HFFc6 (cell line): ENCODE measurements at regions not wholly inside any gene's neighbourhood (a gene's known extent, or its start where the extent isn't known, plus 50 kb on each side); places are given as distances from the start of the nearest gene placed in this dataset.

Experiments
- DNase-seq: peaks from one replicate; pipeline ENCODE4 v3.0.0-alpha.2; 2018
- H3K27ac Mint-ChIP-seq: 2 replicates; pipeline ENCODE4 v1.8.0; 2020; ENCODE audit warnings: mild to moderate bottlenecking, mixed read lengths
- H3K27me3 Mint-ChIP-seq: 2 replicates; pipeline ENCODE4 v1.8.0; 2021; ENCODE audit warnings: mild to moderate bottlenecking, moderate library complexity, mixed read lengths; ENCODE audit not compliant: insufficient read depth
- H3K36me3 Mint-ChIP-seq: 2 replicates; pipeline ENCODE4 v1.8.0; 2021; ENCODE audit warnings: low read depth, mixed read lengths
- H3K4me1 Mint-ChIP-seq: 2 replicates; pipeline ENCODE4 v1.8.0; 2020; ENCODE audit warnings: low read depth, mixed read lengths
- H3K4me3 Mint-ChIP-seq: 2 replicates; pipeline ENCODE4 v1.8.0; 2020; ENCODE audit warnings: mild to moderate bottlenecking, moderate library complexity, mixed read lengths
- H3K9me3 Mint-ChIP-seq: 2 replicates; pipeline ENCODE4 v1.8.0; 2020; ENCODE audit warnings: mild to moderate bottlenecking, mixed read lengths
- TF ChIP-seq, protein P1 (sequence below): fragments of 200-600 bp; sonication (generic); IDR thresholded peaks from 2 replicates; pipeline ENCODE4 v1.5.0; 2021; ENCODE audit warnings: antibody characterized with exemption, mild to moderate bottlenecking

DNA sequence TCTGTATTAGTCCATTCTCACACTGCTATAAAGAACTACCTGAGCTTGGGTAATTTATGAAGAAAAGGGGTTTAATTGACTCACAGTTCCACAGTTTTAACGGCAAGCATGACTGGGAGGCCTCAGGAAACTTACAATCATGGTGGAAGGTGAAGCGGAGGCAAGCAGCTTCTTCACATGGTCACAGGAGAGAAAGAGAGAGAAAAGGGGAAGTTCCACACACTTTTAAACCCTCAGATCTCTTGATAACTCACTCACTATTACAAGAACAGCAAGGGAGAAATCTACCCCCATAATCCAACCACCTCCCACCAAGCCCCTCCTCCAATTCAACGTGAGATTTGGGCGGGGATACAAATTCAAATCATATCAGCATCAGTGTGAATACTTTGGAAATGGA is 133.4 kb upstream of the SLC30A5 start:
- no peak for DNase-seq
- TF ChIP-seq, protein P1, sequence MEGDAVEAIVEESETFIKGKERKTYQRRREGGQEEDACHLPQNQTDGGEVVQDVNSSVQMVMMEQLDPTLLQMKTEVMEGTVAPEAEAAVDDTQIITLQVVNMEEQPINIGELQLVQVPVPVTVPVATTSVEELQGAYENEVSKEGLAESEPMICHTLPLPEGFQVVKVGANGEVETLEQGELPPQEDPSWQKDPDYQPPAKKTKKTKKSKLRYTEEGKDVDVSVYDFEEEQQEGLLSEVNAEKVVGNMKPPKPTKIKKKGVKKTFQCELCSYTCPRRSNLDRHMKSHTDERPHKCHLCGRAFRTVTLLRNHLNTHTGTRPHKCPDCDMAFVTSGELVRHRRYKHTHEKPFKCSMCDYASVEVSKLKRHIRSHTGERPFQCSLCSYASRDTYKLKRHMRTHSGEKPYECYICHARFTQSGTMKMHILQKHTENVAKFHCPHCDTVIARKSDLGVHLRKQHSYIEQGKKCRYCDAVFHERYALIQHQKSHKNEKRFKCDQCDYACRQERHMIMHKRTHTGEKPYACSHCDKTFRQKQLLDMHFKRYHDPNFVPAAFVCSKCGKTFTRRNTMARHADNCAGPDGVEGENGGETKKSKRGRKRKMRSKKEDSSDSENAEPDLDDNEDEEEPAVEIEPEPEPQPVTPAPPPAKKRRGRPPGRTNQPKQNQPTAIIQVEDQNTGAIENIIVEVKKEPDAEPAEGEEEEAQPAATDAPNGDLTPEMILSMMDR = no peak
- Mint-ChIP-seq H3K4me1 (peaks cover 11% of the 10 kb centered on the region), H3K27ac (no peak overlapping the region), H3K27me3 (peaks cover 2% of the 10 kb centered on the region; the same call in 1 of the 2 replicates), H3K4me3 (no peak overlapping the region), H3K9me3 (no peaks in the 10 kb centered on the region), H3K36me3 (no peaks in the 10 kb centered on the region)

- peaks cover 2% of the 10 kb centered on the region; the same call in 1 of the 2 replicates for H3K27me3 Mint-ChIP-seq
- no peaks in the 10 kb centered on the region for H3K9me3 Mint-ChIP-seq
- TF ChIP-seq, protein P1 = no peak
- no peak overlapping the region for H3K4me3 Mint-ChIP-seq
- H3K4me1 Mint-ChIP-seq = peaks cover 11% of the 10 kb centered on the region
- H3K36me3 Mint-ChIP-seq = no peaks in the 10 kb centered on the region
- DNase-seq = no peak
- no peak overlapping the region for H3K27ac Mint-ChIP-seq
These were observed 132.9 kb upstream of the SLC30A5 start for GRCh38 chr5:68960961-68961360.

DNA sequence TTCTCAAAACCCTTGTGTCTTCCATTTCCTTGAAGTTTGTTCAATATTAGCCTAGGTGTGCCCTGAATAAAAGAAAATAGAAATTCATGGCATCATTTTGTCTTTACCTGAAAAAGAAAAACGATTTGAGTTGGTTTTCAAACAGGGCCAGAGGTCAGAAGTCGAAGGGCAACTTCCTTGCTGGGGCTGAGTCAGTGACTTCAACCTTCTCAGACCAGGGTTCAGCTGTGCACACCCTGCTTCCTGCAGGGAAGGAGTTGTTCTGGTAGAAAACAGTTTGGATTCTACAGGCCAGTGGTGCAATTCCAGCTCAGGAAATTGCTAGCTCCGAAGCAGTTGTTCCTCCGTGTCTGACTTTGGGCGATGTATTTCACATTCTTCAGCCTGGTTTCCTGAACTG is 132.1 kb upstream of the SLC30A5 start:
- Mint-ChIP-seq H3K9me3 (no peaks in the 10 kb centered on the region), H3K36me3 (no peaks in the 10 kb centered on the region), H3K27me3 (peaks cover 2% of the 10 kb centered on the region; the same call in 1 of the 2 replicates), H3K4me3 (no peak overlapping the region), H3K4me1 (peaks cover 11% of the 10 kb centered on the region), H3K27ac (no peak overlapping the region)
- TF ChIP-seq, protein P1 = no peak
- DNase-seq = no peak

- H3K4me1 Mint-ChIP-seq = peaks cover 11% of the 10 kb centered on the region
- H3K27ac Mint-ChIP-seq = no peak overlapping the region
- peak; percentile 58 for DNase-seq
- H3K4me3 Mint-ChIP-seq = peak overlapping the region; percentile 68
- TF ChIP-seq, protein P1 = peak; percentile 90
- H3K9me3 Mint-ChIP-seq = no peaks in the 10 kb centered on the region
- no peaks in the 10 kb centered on the region for H3K36me3 Mint-ChIP-seq
- H3K27me3 Mint-ChIP-seq = peaks cover 3% of the 10 kb centered on the region; the same call in 1 of the 2 replicates
These were observed 130.9 kb upstream of the SLC30A5 start for GRCh38 chr5:68962757-68963484.

- H3K36me3 Mint-ChIP-seq = no peaks in the 10 kb centered on the region
- DNase-seq = no peak
- no peak overlapping the region for H3K4me3 Mint-ChIP-seq
- peaks cover 9% of the 10 kb centered on the region for H3K27me3 Mint-ChIP-seq
- TF ChIP-seq, protein P1 = no peak
- no peaks in the 10 kb centered on the region for H3K9me3 Mint-ChIP-seq
- H3K4me1 Mint-ChIP-seq = peaks cover 11% of the 10 kb centered on the region
- H3K27ac Mint-ChIP-seq = no peak overlapping the region
These were observed 129.1 kb upstream of the SLC30A5 start for GRCh38 chr5:68964679-68965078.
